Suprapubic skin (tissue), 4 donors: ENCODE measurements at regions not wholly inside any gene's neighbourhood (a gene's known extent, or its start where the extent isn't known, plus 50 kb on each side); places are given as distances from the start of the nearest gene placed in this dataset.
"Not testable (repeated sequence)": the region's sequence is repeated elsewhere in the genome, so short reads cannot be mapped to it uniquely, and the experiment has no call there.

Source experiments
- DNase-seq, 2 donors: peaks; one replicate each; pipeline ENCODE4 v3.0.0-alpha.2; 2019; ENCODE audit warnings: low spot score in 2 of 2
- H3K27ac ChIP-seq: fragments of 200-600 bp; sonication (generic); one replicate; pipeline ENCODE4 v1.5.1; 2019
- H3K27me3 ChIP-seq: fragments of 200-600 bp; sonication (generic); one replicate; pipeline ENCODE4 v1.5.1; 2019
- H3K36me3 ChIP-seq: fragments of 200-600 bp; sonication (generic); one replicate; pipeline ENCODE4 v1.5.1; 2019
- H3K4me1 ChIP-seq: fragments of 200-600 bp; sonication (generic); one replicate; pipeline ENCODE4 v1.5.1; 2019
- H3K4me3 ChIP-seq: fragments of 200-600 bp; sonication (generic); one replicate; pipeline ENCODE4 v1.5.1; 2019; ENCODE audit warnings: mild to moderate bottlenecking
- H3K9me3 ChIP-seq: fragments of 200-600 bp; sonication (generic); one replicate; pipeline ENCODE4 v1.5.1; 2019
- EP300 ChIP-seq: sonication (generic); formaldehyde crosslinking; IDR thresholded peaks from one replicate; pipeline ENCODE4 v1.6.1; 2017; ENCODE audit warnings: antibody characterized with exemption
- POLR2A ChIP-seq, 2 donors: fragments of 450-650 bp; IDR thresholded peaks; one replicate each; pipeline ENCODE4 v1.6.1; 2017; ENCODE audit warnings: antibody characterized with exemption in 2 of 2, mild to moderate bottlenecking in 2 of 2, moderate library complexity in 2 of 2
- POLR2AphosphoS5 ChIP-seq, 3 donors: sonication (generic); formaldehyde crosslinking; IDR thresholded peaks; one replicate each; pipeline ENCODE4 v1.6.1; 2017; ENCODE audit warnings: antibody characterized with exemption in 3 of 3
- WGBS: methylation state at CpG from one replicate; pipeline ENCODE4 v1.1.5; 2018; 5-methylcytosine and 5-hydroxymethylcytosine counted together
- TF ChIP-seq, protein P1 (sequence below), 2 donors: fragments of 200-600 bp in 1 of 2; fragments of 450-650 bp in 1 of 2; sonication (generic) in 1 of 2; IDR thresholded peaks; one replicate each; pipeline ENCODE4 v1.5.1; 2016 to 2019; ENCODE audit warnings: antibody characterized with exemption in 2 of 2, mild to moderate bottlenecking in 1 of 2, moderate library complexity in 1 of 2

DNA sequence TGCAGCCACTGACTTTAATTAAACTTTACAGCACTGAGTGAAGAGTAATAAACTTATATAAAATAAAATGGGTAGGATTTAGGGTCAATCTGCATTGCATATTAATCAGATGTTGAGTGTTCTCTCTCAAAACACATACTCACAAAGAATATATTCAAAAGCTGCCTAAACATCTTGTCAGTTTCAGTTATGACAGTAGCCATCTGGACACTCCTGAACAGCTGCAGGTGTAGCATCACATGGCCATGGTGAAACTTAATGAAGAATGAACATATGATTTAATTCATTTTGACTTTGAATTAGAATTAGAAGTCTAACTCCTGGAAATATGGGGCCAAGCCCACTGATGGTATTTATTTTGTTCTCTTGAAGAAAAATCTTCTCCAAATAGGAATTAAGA lies 684.3 kb upstream of the RAG2 start:
- Histone ChIP-seq H3K36me3 (no peaks in the 10 kb centered on the region), H3K27ac (no peak overlapping the region)

DNA sequence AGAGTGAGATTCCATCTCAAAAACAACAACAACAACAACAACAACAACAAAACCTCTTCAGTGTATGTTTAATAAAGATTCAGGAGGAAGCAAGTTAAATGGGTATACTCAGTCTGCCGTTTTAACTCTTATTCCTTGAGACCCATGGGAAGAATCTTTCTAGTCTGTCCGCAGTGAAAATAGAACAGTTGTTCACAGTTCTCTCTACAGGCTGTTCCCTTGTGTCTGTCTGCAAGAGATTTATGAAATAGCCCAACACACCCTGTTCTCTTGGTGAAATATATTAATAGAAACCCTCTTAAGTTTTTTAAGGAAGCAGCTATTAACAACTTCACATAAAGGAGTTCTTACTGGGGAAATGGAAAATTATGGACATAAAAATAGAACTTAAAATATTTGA lies 682.2 kb upstream of the RAG2 start:
- 62% methylated on average over 2 of the region's 2 CpGs for WGBS
- Histone ChIP-seq H3K27ac (no peak overlapping the region), H3K4me3 (no peak overlapping the region), H3K36me3 (no peaks in the 10 kb centered on the region), H3K9me3 (no peaks in the 10 kb centered on the region), H3K4me1 (no peaks in the 10 kb centered on the region), H3K27me3 (no peaks in the 10 kb centered on the region)
- TF ChIP-seq, protein P1, sequence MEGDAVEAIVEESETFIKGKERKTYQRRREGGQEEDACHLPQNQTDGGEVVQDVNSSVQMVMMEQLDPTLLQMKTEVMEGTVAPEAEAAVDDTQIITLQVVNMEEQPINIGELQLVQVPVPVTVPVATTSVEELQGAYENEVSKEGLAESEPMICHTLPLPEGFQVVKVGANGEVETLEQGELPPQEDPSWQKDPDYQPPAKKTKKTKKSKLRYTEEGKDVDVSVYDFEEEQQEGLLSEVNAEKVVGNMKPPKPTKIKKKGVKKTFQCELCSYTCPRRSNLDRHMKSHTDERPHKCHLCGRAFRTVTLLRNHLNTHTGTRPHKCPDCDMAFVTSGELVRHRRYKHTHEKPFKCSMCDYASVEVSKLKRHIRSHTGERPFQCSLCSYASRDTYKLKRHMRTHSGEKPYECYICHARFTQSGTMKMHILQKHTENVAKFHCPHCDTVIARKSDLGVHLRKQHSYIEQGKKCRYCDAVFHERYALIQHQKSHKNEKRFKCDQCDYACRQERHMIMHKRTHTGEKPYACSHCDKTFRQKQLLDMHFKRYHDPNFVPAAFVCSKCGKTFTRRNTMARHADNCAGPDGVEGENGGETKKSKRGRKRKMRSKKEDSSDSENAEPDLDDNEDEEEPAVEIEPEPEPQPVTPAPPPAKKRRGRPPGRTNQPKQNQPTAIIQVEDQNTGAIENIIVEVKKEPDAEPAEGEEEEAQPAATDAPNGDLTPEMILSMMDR (IDR thresholded peaks at IDR 0.05): no peak
- TF ChIP-seq POLR2AphosphoS5 (IDR thresholded peaks at IDR 0.05) (no peak), POLR2A (IDR thresholded peaks at IDR 0.05) (no peak), EP300 (no peak)
- DNase-seq: no peak

More for the DNA sequence above, 684.3 kb upstream of the RAG2 start:
- Histone ChIP-seq H3K4me3 (no peak overlapping the region), H3K4me1 (no peaks in the 10 kb centered on the region), H3K27me3 (no peaks in the 10 kb centered on the region), H3K9me3 (no peaks in the 10 kb centered on the region)
- DNase-seq: no peak
- TF ChIP-seq POLR2AphosphoS5 (IDR thresholded peaks at IDR 0.05) (no peak), POLR2A (IDR thresholded peaks at IDR 0.05) (no peak), EP300 (no peak)
- TF ChIP-seq, protein P1 (IDR thresholded peaks at IDR 0.05): no peak

DNA sequence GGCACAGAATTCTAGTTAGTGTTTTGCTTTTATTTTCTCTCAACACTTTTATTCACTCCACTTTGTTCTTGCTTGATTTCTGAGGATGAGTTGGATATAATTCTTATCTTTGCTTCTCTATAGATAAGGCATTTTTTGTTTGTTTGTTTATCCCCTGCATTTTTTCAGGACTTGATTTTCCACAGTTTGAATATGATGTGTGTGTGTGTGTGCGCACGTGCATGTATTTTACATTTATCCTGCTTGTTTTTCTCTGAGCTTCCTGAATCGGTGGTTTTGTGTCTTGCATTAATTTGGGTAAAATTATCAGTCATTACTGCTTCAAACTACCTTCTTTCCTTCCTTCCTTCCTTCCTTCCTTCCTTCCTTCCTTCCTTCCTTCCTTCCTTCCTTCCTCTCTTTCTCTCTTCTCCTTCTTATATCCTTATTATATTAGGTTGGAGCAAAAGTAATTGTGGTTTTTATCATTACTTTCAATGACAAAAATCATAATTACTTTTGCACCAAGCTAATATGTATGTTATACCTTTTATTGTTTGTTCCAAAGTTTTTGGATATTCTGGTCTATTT lies 679.9 kb upstream of the RAG2 start:
- H3K4me1 ChIP-seq: no peaks in the 10 kb centered on the region
- WGBS: 97% methylated on average over 3 of the region's 3 CpGs
- TF ChIP-seq POLR2A (IDR thresholded peaks at IDR 0.05): no peak
- H3K27ac ChIP-seq: no peak overlapping the region
- no peak for DNase-seq
- H3K4me3 ChIP-seq: no peak overlapping the region
- H3K9me3 ChIP-seq: no peaks in the 10 kb centered on the region
- no peaks in the 10 kb centered on the region for H3K27me3 ChIP-seq
- no peaks in the 10 kb centered on the region for H3K36me3 ChIP-seq

DNA sequence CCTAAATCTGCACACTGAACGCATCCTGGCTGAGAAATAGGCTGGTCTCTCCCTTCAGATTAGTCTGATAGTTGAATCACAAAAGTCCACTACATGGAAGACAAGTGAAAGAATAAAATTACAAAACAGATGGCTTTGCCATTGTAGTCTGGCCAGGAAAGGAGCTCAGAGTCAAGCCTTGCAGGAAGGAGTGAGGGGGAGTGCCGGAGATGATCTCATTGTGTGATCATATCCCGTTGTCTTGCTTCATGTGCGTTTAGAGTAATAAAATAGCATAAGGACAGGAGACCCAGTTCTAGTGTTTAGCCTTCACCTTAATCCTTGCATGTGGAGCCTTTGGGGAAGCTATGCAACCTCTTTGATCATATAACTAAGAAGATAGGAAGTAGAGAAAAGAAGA lies 666.7 kb upstream of the RAG2 start:
- H3K27ac ChIP-seq: no peak overlapping the region
- H3K36me3 ChIP-seq: no peaks in the 10 kb centered on the region
- H3K4me3 ChIP-seq: no peak overlapping the region
- 45% methylated on average over 4 of the region's 4 CpGs for WGBS
- DNase-seq: no peak
- H3K9me3 ChIP-seq: no peaks in the 10 kb centered on the region
- H3K27me3 ChIP-seq: no peaks in the 10 kb centered on the region
- H3K4me1 ChIP-seq: no peaks in the 10 kb centered on the region
- TF ChIP-seq, protein P1 (IDR thresholded peaks at IDR 0.05): no peak
- TF ChIP-seq POLR2AphosphoS5 (IDR thresholded peaks at IDR 0.05) (no peak), EP300 (no peak), POLR2A (IDR thresholded peaks at IDR 0.05) (no peak)

DNA sequence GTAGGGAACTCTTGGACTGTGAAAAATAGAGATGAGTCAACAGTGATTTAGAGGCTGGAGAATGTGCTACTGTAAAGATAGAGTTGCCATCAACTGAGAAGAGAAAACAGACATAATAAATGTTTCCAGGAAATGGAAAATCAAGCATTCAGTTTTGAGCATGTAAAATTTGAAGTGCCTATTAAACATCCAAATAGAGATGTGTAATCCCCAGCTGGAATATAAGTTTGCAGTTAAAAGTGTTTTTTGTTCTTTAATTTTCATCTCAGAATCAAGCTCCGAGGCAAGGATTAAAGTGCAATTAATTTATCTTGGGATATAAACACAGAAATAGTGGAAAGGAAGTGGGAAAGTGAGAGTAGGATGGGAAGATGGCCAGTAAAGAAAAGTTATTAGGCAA lies 666.0 kb upstream of the RAG2 start:
- H3K36me3 ChIP-seq: no peaks in the 10 kb centered on the region
- WGBS: 56% methylated on average over 1 of the region's 1 CpG
- H3K4me3 ChIP-seq: no peak overlapping the region
- TF ChIP-seq, protein P1 (IDR thresholded peaks at IDR 0.05): no peak
- TF ChIP-seq POLR2A (IDR thresholded peaks at IDR 0.05): no peak
- no peak for TF ChIP-seq EP300
- no peak for TF ChIP-seq POLR2AphosphoS5 (IDR thresholded peaks at IDR 0.05)
- no peaks in the 10 kb centered on the region for H3K4me1 ChIP-seq
- no peak for DNase-seq
- H3K9me3 ChIP-seq: no peaks in the 10 kb centered on the region
- H3K27ac ChIP-seq: no peak overlapping the region
- no peaks in the 10 kb centered on the region for H3K27me3 ChIP-seq

DNA sequence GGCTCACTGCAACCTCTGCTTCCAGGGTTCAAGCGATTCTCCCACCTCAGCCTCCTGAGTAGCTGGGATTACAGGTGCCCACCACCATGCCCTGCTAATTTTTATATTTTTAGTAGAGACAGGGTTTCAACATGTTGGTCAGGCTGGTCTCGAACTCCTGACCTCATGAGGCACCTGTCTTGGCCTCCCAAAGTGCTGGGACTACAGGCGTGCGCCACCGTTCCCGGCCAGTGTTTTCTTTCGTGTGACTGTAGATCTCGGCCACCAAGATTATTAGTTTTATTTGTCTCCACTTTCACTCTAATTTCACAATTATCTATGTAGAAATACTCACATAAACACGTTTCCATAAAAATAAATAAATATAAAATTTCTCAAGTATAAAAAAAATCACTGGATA lies 665.4 kb upstream of the RAG2 start:
- 84% methylated on average over 9 of the region's 9 CpGs for WGBS
- H3K4me1 ChIP-seq, H3K9me3 ChIP-seq, H3K27me3 ChIP-seq, H3K27ac ChIP-seq, DNase-seq, H3K36me3 ChIP-seq, H3K4me3 ChIP-seq: not testable (repeated sequence)
